Ascending aorta (tissue), 2 donors: ENCODE measurements at regions not wholly inside any gene's neighbourhood (a gene's known extent, or its start where the extent isn't known, plus 50 kb on each side); places are given as distances from the start of the nearest gene placed in this dataset.

Experiments used
- DNase-seq, 2 donors: peaks; one replicate each; pipeline ENCODE4 v3.0.0-alpha.2; 2019; ENCODE audit warnings: low spot score in 2 of 2
- H3K27ac ChIP-seq, 2 donors: fragments of 200-600 bp; sonication (generic); one replicate each; pipeline ENCODE4 v1.5.1; 2016 to 2017; ENCODE audit warnings: mild to moderate bottlenecking in 1 of 2
- H3K27me3 ChIP-seq: fragments of 200-600 bp; sonication (generic); one replicate; pipeline ENCODE4 v1.5.1; 2017
- H3K36me3 ChIP-seq, 2 donors: fragments of 200-600 bp; sonication (generic); one replicate each; pipeline ENCODE4 v1.5.1; 2016
- H3K4me1 ChIP-seq, 2 donors: fragments of 200-600 bp; sonication (generic); one replicate each; pipeline ENCODE4 v1.5.1; 2016 to 2017; ENCODE audit warnings: mild to moderate bottlenecking in 1 of 2
- H3K4me3 ChIP-seq, 2 donors: fragments of 200-600 bp; sonication (generic); one replicate each; pipeline ENCODE4 v1.5.1; 2016 to 2017; ENCODE audit warnings: mild to moderate bottlenecking in 1 of 2
- H3K9me3 ChIP-seq, 2 donors: fragments of 200-600 bp; sonication (generic); one replicate each; pipeline ENCODE4 v1.5.1; 2016
- CTCF ChIP-seq, 3 experiments: fragments of 200-600 bp in 2 of 3; fragments of 450-650 bp in 1 of 3; sonication (generic) in 2 of 3; IDR thresholded peaks; one replicate each; pipeline ENCODE4 v1.5.1; 2016 to 2019; ENCODE audit warnings: antibody characterized with exemption in 3 of 3, mild to moderate bottlenecking in 1 of 3, moderate library complexity in 1 of 3
- intact Hi-C: fragments of 100-400 bp; cut with DNase I; formaldehyde crosslinking; loops from one replicate; pipeline ENCODE4 v1.15.1; 2023

GRCh38 chr1:38330799-38331198, 284.2 kb upstream of the POU3F1 start:
- no peaks in the 10 kb centered on the region for H3K4me1 ChIP-seq
- intact Hi-C loops, result no loop called here
- no peaks in the 10 kb centered on the region for H3K27me3 ChIP-seq
- no peak overlapping the region for H3K27ac ChIP-seq
- no peak for TF ChIP-seq CTCF (IDR thresholded peaks at IDR 0.05)
- DNase-seq, result no peak
- H3K36me3 ChIP-seq, result no peaks in the 10 kb centered on the region
- H3K9me3 ChIP-seq, result no peaks in the 10 kb centered on the region
- H3K4me3 ChIP-seq, result no peak overlapping the region

GRCh38 chr1:38329644-38330043, 283.1 kb upstream of the POU3F1 start:
- no peak overlapping the region for H3K27ac ChIP-seq
- intact Hi-C loops, result no loop called here
- no peaks in the 10 kb centered on the region for H3K27me3 ChIP-seq
- H3K9me3 ChIP-seq, result no peaks in the 10 kb centered on the region
- H3K36me3 ChIP-seq, result no peaks in the 10 kb centered on the region
- no peak overlapping the region for H3K4me3 ChIP-seq
- DNase-seq, result no peak
- no peaks in the 10 kb centered on the region for H3K4me1 ChIP-seq
- no peak for TF ChIP-seq CTCF (IDR thresholded peaks at IDR 0.05)

- no peak for TF ChIP-seq CTCF (IDR thresholded peaks at IDR 0.05)
These were observed 281.9 kb upstream of the POU3F1 start for GRCh38 chr1:38328278-38329035.

GRCh38 chr1:38327559-38327973, 281.0 kb upstream of the POU3F1 start:
- DNase-seq, result no peak
- Histone ChIP-seq H3K36me3 (no peaks in the 10 kb centered on the region), H3K4me3 (peak overlapping the region in 1 of 2 donors; percentile 23), H3K27me3 (no peaks in the 10 kb centered on the region), H3K27ac (no peak overlapping the region), H3K9me3 (no peaks in the 10 kb centered on the region), H3K4me1 (no peaks in the 10 kb centered on the region)
- no peak for TF ChIP-seq CTCF (IDR thresholded peaks at IDR 0.05)
- intact Hi-C loops, result no loop called here

More at GRCh38 chr1:38328278-38329035, 281.9 kb upstream of the POU3F1 start:
- DNase-seq, result no peak
- no peaks in the 10 kb centered on the region for H3K36me3 ChIP-seq
- H3K4me3 ChIP-seq, result no peak overlapping the region
- H3K27ac ChIP-seq, result no peak overlapping the region
- H3K9me3 ChIP-seq, result no peaks in the 10 kb centered on the region
- intact Hi-C loops, result no loop called here
- no peaks in the 10 kb centered on the region for H3K27me3 ChIP-seq
- no peaks in the 10 kb centered on the region for H3K4me1 ChIP-seq

- H3K27me3 ChIP-seq, result no peaks in the 10 kb centered on the region
- no peaks in the 10 kb centered on the region for H3K9me3 ChIP-seq
- intact Hi-C loops, result no loop called here
- no peak overlapping the region for H3K27ac ChIP-seq
- no peaks in the 10 kb centered on the region for H3K36me3 ChIP-seq
- H3K4me3 ChIP-seq, result no peak overlapping the region
- H3K4me1 ChIP-seq, result no peaks in the 10 kb centered on the region
- no peak for TF ChIP-seq CTCF (IDR thresholded peaks at IDR 0.05)
- no peak for DNase-seq
These were observed 280.3 kb upstream of the POU3F1 start for GRCh38 chr1:38326856-38327255.
